GM21423 (cell line): ENCODE measurements at regions not wholly inside any gene's neighbourhood (a gene's known extent, or its start where the extent isn't known, plus 50 kb on each side); places are given as distances from the start of the nearest gene placed in this dataset.

Experiments used
- ATAC-seq: cut with Tn5 transposase; IDR thresholded peaks from one replicate; pipeline ENCODE4 v1.9.1; 2021; ENCODE audit warnings: mild to moderate bottlenecking, moderate library complexity; ENCODE audit not compliant: unreplicated experiment

DNA sequence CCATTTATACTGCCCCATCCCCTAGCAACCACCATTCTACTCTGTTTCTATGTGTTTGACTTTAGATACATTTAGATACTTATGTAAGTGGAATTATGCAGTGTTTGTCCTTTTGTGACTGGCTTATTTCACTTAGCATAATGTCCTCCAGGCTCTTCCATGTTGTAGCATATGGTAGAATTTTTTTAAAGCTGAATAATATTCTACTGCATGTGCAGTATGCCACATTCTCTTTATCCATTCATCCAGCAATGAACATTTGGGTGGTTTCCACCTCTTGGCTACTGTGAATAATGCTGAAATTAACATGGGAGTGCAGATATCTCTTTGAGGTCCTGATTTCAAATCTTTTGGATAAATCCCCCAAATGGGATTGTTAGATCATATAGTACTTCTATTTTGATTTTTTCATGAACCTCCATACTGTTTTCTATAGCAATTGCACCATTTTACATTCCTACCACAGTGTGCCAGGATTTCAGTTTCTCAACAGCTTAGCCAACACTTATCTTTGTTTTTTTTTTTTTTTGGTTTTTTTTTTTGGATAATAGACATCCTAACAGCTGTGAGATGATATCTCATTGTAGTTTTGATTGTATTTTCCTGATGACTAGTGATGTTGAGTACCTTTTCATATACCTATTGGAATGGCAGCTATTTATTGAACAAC, 105.9 kb upstream of the LNX1 start:
- ATAC-seq, result no peak

DNA sequence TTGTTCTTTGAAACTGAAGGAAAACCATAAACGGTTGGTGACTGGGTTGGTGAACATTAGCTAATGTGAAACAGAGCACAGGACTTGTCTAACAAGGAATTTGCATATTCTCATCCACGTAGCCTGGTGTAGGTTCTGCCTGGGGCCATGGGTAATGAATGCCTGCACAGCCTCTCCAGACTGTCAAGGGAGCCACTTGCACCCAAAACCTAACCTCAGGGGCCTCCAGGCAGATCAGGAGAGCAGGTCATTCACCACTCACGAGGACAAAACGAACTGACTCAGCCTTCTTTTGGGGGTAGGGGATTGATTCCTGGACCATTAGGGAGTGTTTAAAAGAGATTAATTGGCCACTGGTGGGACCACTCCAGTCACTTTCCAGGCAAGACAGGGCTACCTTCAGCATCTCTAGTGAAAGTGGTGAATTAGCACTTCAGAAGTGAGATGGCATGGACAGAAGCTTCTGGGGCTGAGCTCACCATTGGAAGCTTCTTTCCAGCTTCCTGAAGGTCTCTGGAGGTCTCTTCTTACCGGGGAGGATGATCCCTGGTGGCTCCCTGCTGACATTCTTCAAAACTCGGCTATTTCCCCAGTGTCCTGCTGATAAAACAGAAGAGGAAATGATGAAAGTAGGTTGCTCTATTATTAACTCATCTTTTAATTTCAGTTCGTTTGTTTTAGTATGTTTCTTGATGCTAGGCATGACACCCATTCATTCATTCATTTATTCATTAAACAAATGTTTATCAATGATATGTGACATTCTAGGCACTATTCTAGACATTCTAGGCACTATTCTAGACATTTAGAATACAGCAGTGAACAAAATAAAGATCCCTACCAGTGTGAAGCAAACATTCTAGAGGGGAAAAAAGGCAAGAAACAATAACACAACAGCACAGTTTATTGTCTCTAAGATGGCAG, 104.5 kb upstream of the LNX1 start:
- ATAC-seq, result peak; percentile 91

DNA sequence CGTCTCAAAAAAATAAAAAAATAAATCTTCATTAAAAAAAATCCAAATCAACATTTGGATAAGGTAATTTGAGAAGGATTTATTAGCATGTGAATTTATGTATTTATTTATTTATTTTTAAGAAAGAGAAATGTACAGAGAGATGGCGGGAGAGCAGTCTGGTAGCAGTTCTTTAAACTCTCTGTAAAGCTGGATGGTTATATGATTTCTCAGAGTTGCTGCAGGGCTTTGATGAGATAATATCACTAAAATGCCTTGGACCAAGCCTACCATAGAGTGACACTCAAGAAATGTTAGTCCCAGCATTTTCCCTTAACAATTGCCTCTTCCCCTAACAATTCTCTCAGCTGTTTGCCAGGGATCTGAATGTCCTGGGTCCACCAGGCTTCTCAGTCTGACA, 103.4 kb upstream of the LNX1 start:
- ATAC-seq, result no peak

GRCh38 chr4:53693909-53694308, 102.6 kb upstream of the LNX1 start:
- ATAC-seq, result no peak

DNA sequence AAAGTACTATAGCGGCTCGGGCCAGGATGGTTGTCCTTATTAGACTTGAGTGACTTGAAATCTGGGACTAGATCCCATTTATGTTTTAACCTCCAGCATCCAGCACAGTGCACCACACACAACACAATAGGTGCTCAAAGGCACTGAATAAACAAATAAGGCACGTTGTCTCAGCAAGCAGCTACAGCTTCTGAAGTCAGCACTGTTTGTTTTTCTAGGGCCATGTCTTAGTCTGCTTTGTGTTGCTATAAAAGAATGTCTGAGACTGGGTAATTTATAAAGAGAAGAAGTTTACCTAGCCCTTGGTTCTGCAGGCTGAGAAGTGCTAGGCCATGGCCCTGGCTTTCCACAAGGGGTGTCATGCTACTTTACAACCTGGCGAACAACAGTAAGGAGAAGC, 102.1 kb upstream of the LNX1 start:
- ATAC-seq, result no peak

DNA sequence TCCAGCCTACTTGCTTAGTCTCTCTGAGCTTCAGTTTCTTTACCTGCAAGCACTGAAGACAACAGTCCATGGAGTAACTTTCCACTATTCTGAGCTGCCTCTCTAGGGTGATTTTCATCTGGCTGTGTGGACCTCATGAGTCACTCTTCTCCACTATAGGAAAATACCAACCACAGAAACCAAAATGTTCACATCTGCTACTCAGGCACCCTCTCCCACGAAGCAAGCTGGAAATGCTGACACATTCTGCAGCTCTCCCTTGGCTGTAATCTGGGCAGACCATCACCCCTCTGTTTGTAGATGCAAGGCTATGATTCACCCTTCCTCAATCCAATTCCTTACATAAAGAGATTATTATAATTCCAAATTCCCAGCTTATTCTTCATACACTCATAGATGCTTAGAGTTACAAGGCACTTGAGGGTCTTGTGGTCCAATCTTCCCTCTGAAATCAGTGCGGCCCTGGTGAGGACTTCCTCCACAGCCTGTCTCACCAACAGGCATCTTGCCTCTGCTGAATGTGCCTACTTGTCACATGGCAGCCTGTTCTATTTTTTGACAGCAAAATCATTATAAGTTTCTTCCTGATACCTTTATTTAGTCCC, 97.0 kb upstream of the LNX1 start:
- ATAC-seq, result peak; percentile 89

DNA sequence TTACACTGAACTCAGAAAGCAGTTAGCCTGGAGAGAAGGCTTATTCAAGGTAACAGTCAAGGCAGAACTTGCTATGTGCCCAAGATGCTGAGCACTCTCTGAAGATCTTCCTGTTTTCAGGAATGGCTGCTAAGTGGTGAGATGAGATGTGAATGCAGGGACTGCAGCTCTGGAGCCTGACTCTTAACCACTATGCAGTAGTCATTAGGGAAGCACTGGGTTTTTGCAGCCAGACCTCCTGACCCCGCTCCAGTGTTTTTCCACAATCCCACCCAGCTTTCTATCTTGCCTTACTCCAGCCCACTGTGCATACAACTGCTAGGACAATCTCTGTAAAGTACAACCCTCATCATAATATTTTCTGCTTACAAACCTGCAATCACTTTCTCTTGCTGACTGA, 95.2 kb upstream of the LNX1 start:
- no peak for ATAC-seq

DNA sequence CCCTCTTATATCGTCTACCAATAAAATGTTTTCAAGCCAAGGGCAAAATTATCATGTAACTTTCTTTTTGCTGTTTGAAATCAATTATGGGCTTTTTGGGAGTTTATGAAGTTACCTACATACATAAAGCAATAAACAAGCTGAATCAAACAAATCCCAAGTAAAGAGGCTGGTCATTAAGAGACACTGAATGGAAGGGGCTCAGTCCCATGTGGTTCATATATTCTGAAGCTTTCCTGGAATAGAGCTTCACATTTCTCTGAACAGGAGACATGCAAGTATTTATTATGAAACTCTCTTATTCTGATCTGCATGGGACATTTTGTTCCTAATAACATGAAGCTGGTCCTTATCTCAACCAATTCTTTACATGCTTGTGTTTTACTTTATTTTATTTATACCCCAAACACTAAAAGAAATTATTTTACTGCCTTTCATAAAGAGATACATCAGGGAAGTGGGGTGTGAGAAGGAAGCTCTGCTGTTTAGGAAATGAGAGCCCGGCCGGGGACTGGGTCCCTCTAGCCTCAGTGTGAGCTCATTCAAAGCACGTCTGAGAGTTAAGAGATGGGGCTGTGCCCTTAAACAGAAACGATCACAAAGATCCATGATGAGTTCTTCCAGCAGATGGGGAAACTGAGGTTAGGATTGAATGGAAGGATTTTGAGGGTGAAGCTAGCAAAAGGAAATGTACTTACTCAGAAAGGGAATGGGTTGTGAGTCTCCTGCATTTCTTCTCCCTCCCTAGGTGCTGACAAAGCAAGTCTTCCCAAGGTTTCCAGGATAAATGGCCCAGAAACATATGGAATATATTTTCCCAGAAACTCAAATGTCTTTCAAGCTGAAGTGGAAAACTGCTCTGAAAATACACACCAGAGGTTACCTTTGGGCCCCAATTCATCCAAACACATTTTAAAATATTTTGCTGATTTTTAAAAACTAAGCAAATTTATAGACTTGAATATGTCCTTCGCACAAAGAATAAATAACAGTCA, 93.1 kb upstream of the LNX1 start:
- ATAC-seq, result no peak

GRCh38 chr4:53682908-53683307, 91.6 kb upstream of the LNX1 start:
- no peak for ATAC-seq

DNA sequence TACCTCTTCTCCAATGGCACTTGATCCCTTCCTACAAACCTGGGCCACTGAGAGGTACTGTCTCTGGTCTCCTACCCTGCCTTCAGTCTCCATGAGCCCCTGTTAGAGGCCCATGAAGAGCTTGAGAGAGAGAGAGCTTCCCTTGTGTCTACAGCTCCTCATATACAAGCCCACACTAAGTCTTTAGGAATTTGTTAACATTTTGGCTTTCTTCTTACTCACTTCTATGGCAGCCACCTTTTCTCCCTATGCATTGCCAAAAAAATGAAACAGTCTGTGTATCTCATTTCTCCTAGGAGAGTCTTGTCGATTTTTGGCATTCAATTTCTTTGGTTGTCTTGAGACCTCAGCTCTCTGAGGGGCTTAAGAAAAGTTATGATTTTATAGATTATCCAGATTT, 90.9 kb upstream of the LNX1 start:
- no peak for ATAC-seq

GRCh38 chr4:53680598-53680997, 89.3 kb upstream of the LNX1 start:
- no peak for ATAC-seq

DNA sequence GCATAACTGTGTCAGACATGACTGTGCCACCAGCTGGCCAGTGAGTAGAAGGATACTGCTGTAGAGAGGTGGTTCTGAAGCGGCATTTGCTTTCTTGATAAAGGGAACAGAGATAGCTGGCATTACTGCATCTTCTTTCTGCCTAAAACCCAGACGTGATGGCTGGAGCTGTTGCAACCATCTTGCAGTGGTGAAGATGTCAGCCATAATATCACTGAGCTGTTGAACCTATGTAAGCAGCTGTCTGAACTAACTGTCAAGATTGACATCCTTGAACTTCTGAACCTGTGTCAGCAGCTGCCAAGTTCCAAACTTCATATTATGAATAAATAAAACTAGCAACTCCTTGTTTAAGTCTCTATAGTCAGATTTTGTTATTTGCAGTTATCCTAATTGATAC, 88.9 kb upstream of the LNX1 start:
- ATAC-seq, result no peak

- no peak for ATAC-seq
These were observed 85.2 kb upstream of the LNX1 start for GRCh38 chr4:53676402-53676871.

- no peak for ATAC-seq
These were observed 83.6 kb upstream of the LNX1 start for GRCh38 chr4:53674903-53675302.

DNA sequence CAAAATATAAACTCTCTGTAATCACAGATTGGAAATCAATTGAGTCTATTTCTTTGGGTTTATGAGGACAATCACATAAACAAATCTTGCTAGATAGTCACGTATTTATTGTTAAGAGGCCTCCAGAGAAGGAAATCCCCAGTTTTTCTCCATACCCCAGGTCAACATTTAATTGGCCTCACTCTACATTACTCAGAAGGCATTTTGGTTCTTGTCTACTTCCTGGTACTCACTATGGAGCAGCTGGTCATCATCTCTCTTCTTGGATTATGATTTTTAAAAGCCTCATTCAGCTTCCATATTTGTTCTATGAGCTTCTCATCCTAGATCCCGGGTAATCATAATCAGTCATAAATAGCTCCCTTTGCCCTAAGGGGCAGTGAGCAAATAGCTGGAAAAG, 81.6 kb upstream of the LNX1 start:
- ATAC-seq, result no peak

DNA sequence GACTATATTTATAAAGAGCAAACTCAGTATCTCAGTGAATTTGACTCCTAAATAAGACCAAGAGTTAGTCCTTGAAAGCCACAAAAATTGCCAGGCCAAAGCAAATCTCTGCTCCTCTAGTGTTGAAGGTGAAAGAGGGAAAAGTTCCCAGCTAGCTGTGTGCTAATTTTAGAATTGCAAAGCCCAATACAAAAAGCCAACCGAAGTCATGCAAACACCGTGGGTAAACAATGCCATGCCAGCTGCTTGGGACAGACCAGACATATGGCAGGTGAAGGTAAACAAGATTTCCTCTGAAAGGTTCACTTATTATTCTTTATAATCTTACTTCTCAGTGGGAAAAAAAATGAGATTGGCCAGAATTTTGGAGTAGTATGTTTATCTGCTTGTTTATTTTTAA, 80.5 kb upstream of the LNX1 start:
- no peak for ATAC-seq

GRCh38 chr4:53659737-53660136, 68.5 kb upstream of the LNX1 start:
- ATAC-seq, result no peak

DNA sequence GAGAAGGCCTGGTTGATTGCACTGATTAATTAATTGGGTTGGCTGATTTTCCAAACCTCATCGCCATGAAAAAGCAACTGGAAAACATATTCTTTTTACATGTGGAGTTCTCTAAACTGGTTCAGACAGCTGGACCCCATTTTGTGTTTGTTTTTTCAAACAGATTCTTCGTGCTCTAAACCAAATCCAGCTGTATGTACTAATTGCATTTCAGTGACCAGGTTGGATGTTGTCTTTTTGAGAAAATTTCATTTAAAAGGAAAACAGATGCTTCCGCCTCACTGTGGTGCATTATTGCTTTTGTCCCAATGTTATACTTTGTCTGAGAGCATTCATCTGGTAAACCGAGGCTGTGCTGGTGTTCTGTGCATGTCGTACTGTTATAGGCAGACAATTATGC, 67.8 kb upstream of the LNX1 start:
- no peak for ATAC-seq

- no peak for ATAC-seq
These were observed 66.7 kb upstream of the LNX1 start for GRCh38 chr4:53658029-53658428.

DNA sequence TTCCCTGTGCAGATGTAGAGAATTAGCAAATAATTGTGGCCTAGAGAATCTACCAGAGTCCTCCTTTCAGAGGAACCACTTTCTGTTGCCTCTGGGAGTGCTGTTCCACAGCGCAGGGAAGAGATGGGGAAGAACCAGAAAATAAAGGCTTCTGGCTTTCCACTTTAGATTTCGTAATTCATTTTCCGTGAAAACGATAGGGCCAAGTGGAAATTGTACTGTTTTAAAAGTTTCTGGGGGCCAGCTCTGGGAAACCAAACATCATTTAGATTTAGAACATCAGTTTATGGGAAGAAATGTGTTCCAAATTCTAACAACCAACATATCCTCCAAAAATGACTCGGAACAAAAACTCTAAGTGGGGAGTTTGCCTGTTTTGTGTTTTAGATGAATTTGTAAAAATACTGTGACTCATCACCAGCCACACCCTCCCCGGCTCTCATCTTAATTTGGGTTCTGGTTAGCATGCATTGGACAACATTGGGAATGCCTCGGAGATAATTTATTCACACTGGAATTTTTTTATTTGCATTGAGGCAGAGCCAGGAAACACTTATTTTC, 65.2 kb upstream of the LNX1 start:
- ATAC-seq, result no peak
